Fibroblast of peridontal ligament (primary cell): ENCODE measurements at regions not wholly inside any gene's neighbourhood (a gene's known extent, or its start where the extent isn't known, plus 50 kb on each side); places are given as distances from the start of the nearest gene placed in this dataset.
A peak's percentile ranks its signal among the peaks of the same experiment; 100 is the strongest.
"Not testable (repeated sequence)": the region's sequence is repeated elsewhere in the genome, so short reads cannot be mapped to it uniquely, and the experiment has no call there.

ENCODE experiments used
- DNase-seq: peaks from one replicate; pipeline ENCODE4 v3.0.0-alpha.2; 2010; ENCODE audit errors: extremely low read depth

DNA sequence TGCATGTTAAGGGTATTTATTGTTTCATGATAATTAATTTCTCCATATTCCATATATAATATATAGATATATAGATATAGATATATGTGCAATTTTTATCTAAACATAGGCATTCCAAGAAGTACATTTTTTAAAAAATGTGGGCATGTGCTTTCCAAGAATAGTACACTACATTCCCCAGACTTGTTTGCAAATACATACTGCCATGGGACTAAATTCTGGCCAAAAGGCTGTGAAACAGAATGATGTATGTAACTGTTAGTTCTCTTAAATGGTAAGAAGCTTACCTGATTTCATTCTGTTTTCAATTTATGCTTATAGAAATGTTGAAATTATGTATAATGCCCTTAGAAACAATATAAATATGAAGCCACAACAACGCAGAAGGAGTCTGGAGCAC, 503.2 kb upstream of the SPRY2 start:
- no peak for DNase-seq

DNA sequence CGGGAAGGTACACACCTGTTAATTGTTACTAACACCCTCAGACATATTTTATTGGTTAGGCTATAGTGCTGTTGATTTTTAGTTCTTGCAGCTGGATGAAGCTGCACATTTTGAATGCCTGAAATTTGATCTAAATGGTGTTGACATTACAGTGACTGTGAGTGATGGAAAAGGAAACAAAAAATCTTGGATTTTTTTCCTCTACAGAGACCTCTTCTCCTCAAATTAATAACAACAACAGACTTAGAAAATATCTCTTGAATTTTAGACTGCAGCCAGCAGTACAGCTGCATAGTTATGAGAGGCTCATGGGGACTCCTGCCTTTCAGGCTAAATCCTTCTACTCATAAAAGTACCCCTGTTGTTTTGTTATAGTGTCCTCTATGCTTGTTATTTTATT, 500.5 kb upstream of the SPRY2 start:
- DNase-seq: no peak

DNA sequence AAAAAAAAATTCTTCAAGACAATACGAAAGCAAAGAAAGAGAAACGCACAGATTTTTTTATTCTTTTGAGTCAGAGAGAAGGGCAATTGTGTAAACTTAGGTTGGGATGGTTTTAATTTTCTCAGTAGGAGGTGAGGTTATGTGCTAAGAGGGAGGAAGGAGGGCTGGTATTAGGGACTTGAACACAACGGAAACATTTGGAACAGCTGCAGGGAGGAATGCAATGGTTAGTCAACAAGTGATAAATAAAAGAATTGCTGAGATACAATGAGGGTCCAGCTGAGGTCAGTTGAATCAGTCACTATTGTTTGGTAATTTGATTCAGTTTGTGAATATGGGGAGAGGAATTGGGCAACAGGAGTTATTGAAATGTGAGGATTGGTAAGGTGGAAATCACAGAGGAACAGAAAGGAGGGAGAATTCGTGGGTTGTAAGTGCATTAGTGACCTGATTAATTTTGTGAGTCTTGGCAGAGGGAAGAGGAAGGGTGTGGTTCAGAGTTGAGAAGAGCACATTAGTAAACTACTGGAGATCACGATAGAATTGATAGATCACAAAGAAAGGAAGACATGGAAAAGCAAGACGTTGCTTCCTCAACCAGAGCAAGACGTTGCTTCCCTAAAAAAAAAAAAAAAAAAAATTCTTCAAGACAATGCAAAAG, 499.5 kb upstream of the SPRY2 start:
- DNase-seq: peak; percentile 32

DNA sequence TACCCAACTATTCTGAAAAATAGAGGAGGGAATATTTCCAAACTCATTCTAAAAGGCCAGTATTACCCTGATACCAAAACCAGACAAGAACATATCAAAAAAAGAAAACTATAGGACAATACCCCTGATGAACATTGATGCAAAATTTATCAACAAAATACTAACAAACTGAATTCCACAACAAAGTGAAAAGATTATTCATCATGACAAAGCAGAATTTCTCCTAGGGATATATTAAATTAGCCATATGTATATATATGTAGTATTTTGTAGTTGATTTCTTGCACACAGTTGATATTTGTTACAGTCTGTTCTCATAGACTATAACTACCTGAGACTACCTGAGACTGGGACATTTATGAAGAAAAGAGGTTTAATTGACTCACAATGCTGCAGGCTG, 495.0 kb upstream of the SPRY2 start:
- DNase-seq: no peak

DNA sequence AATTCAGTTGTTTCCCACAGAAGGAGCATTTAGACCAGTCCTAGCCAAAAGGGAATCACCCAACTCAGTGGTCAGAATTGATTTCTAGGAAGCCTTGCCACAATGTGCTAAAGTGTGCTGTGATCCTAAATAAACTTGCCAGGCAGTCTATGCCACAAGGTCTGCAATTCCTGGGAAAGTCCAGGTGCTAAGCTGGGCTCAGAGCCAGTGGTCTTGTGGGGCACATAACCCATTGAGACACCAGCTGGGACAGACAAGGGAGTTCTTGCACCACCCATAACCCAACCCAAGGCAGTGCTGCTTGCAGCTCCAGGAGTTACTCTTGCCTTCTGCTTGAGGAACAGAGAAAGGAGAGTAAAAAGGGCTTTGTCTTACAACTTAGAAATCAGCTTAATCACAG, 489.5 kb upstream of the SPRY2 start:
- no peak for DNase-seq

DNA sequence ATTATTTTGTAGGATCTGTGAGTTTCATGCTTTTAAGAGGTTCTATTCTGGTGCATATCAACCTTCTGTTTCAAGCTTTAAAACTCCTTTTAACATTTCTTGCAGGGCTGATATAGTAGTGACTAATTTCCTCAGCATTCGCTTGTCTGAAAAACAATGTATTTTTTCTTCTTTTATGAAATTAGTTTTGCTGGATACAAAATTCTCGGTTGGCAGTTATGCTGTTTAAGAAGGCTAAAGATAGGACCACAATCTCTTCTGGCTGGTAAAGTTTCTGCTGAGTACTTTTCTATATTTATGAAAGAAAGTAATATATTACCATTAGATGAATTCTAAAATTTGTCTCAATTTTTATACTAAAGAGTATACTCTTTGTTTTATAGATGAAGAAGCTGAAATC, 487.8 kb upstream of the SPRY2 start:
- no peak for DNase-seq

DNA sequence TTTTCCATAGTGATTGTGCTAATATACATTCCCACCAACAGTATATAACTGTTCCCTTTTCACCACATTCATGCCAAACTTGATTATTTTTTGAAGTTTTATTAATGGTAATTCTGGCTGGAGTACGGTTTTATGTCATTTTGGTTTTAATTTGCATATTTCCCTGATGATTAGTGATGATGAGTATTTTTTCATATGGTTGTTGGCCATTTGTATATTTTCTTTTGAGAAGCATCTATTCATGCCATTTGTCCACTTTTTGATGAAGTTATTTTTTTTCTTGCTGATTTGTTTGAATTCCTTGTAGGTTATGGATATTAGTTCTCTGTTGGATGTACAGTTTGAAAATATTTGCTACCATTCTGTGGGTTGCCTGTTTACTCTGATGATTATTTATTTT, 484.4 kb upstream of the SPRY2 start:
- DNase-seq: no peak

DNA sequence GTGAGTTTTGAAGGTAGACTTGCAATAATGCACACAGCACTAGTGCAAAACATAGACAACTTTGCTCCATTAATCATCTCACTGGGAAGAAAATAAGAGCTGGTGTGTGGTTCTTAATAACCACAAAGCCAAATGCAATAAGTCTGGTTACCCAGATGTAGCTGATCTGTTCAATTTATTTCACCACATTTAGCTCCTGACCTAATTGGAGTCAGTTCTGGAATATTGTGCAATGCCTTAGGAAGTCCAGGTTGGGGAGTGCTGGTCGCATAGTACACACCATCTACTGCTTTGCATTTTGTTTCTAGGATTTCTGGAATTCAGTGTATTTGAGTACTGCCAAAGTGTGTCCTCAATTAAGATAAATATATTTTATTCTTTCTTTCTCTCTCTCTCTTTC, 483.3 kb upstream of the SPRY2 start:
- DNase-seq: no peak

DNA sequence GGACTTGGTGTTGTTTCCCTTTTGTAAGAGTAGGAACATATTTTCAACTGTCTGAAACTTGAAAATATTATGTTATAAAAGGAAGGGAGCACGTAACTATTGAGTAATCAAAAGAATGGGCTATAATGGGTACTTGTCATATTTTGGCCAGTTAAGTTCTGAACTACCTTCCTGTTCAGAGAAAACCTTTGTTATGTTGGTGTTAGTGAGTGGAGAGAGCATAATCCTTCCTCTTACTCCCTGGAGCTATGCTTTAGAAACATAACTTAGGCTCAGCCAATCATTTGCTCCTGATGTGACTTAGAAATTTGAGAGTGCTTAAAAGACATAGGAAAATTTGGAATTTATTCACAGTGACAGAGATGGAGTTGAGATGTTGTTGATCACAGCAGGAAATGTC, 482.5 kb upstream of the SPRY2 start:
- no peak for DNase-seq

DNA sequence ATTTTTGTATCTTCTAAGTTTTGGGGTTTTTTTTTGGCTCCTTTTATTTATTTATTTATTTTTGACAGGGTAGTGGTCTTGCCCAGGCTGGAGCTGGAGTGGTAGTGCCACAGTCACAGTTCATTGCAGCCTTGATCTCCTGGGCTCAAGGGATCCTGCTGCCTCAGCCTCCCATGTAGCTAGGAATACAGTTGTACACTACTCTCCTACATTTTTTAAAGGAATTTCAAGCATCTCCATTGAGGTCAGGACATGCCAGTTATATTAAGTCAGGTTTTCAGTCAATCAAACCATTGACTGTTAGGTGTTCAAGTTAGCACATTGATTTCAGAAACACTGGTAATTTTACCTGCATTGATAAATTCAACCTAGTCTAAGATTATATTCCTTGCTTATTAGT, 480.5 kb upstream of the SPRY2 start:
- DNase-seq: no peak

DNA sequence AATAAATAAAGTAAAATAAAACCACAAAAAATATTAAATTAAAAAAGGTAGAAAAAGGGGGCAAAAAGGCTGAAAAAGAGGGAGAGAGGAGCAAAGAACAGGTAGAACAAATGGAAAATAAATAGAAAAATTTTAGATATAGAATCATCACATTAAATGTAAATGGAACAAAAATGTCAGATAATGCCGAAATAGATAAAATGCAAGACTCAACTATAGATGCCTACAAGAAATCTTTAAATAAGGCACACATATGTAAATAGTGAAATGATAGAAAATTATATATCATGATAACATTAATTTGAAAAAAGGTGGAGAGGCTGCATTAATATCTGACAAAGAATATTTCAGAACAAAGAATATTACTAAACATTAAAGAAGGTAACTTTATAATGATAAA, 477.1 kb upstream of the SPRY2 start:
- no peak for DNase-seq

DNA sequence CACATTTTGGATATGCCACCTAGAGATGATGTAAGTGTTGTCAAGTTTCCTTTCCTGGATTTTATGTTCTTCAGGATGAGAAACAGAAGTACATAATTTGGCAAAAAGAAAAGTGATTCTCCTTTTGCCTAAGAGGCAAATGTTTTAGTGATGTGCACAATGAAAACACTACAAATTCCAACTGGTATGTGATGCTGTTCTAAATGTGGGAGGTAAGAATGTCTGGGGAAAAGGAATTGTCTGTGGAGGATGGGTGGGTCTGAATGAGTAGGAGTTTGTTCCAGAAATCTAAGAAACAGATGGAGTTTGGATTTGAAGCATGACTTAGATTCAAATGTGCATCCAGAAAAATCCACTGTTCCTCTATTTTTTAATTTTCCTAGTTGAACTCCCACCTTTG, 473.6 kb upstream of the SPRY2 start:
- DNase-seq: no peak

DNA sequence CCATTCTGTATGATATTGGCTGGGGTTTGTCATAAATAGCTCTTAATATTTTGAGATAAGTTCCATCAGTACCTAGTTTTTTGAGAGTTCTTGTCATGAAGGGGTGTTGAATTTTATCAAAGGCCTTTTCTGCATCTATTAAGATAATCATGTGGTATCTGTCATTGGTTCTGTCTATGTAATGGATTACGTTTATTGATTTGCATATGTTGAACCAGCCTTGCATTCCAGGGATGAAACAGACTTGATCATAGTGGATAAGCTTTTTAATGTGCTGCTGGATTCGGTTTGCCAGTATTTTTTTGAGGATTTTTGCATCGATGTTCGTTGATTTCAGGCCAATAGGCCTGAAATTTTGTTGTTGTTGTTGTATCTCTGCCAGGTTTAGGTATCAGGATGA, 469.4 kb upstream of the SPRY2 start:
- not testable (repeated sequence) for DNase-seq

DNA sequence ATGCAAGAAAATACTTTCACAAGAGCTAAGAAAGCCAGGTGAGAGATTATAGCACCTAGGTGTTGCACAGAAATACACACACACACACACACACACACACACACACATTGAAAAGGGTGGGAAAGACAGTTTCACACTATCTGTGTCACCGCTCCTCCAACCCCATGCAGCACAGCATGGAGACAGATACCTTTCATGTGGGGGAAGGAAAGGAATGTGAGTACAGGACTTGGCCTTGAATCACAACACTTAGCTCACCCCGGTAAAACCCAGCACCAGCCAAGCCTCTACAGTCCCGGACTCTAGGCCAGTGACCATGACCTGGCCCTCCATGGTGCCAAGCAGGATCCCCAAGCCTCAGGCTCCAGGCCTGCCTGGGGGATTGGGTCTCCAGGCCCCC, 462.0 kb upstream of the SPRY2 start:
- no peak for DNase-seq

DNA sequence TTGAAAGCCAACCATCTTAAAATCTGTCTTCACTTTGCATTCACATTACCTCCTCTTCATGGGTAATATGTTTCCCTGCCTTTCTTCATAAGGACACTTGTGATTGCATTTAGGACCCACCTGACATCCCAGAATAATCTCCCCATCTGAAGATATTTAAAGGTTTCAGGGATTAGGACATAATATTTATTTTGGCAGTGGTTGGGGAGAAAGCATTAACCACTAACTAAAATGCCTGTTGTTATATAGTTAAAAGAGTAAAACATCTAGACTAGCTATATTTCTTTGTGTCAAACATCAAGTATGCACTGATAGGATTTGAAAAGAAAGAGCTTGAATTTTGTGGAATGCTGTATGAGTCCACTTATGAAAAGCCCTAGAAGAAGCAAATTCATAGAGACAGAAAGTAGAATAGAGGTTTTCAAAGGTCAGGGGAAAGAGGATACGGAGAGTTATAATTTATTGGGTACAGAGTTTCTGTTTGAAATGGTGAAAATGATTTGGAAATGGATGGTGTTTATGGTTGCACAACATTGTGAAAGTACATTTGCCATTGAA, 457.7 kb upstream of the SPRY2 start:
- DNase-seq: no peak

DNA sequence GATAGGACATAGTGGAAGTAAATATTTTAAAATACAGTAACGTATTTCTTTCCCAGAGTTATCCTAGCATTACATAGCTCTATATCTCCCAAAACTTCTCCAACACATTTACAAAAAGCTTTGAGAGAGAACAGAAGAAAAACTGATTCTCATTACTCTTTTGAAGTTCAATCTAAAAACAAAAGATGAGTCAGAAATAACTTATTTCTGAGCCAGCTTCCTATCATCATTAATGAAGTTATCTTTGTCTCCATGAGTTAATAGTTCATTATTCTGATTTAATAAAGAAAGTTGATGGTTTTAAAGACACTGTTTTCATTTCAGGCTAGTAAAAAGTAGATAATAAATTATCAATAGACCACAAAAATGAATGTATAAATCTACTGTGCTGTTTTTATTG, 446.7 kb upstream of the SPRY2 start:
- no peak for DNase-seq

DNA sequence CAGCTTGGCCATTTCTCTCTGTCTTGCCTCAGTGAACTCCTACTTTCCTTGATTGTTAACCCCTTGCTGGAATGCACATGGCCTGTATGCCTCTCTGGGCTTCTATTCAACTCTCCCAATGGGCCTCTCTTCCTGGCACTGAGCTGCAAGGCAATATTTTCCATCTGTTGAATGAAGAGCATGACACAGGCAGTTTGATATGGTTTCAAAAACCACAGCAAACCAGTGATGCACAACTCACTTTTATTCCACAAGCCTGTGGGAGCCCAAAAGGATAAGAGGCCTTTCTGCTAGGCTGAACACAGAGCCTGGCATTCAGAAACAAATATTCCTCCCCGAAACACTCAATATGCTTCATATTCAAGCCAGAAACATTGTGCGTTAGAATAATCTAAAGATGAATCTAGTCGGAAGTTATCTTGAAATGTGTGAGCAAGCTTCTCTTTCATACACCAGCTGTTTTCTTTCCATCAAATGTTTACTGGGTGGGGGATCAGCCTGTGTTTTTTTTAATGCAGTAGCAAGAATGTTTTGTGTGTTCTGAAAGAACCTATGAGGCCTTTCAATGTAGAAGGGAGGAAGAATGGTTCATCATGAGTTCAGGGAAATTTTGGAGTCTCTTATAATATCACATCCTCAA, 443.1 kb upstream of the SPRY2 start:
- DNase-seq: peak; percentile 24

DNA sequence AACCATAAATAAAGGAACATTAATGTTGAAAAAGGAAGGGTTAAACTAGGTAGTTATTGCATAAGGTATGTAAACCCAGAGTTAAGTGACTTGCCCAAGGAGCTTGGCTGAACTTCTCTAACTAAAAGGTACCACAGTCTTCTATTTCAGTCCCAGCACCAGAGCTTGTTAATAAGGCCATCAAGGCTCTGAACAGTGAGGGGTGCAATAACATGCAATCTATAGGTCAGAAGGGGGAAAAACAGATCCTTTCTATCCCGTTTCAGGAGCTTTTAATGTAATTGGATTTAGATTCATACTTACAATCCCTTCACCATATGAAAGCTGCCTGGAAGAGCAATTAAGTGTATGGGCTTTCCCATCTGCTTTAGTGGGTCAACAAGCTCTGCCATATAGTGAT, 441.5 kb upstream of the SPRY2 start:
- no peak for DNase-seq

DNA sequence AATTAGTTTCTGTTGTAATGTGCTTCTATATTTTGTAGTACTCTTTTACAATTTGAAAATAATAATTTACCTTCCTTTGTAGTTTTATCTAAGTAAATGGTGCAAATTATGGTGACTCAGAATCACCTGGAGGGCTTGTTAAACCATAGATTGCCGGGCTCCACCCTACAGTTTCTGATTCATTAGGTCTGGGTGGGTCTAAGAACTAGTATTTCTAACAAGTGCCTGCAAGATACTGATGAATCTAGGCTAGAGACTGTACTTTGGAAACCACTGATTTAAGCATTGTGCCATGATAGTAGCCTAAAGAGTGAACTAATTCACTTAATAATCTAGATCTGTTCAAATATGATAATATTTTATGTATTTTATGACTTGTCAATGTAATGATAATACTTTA, 437.4 kb upstream of the SPRY2 start:
- DNase-seq: no peak

DNA sequence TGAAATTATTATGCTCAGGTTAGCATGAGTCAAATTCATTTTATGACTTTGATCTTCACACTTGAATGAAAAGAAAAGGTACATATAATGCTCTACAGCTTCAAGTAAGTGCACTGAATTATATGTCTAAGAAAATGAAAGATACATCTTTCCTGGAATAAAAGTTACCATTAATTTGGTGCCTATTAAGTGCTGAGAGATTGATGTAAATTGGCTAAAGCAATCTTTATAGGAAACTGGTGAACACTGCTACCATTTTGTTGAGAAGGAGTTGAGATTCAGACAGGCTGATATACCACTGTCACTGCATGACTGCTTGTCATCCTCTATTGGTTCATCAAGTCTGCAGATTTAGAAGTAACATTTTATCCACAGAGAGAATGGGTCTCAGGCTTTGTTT, 416.8 kb upstream of the SPRY2 start:
- no peak for DNase-seq

DNA sequence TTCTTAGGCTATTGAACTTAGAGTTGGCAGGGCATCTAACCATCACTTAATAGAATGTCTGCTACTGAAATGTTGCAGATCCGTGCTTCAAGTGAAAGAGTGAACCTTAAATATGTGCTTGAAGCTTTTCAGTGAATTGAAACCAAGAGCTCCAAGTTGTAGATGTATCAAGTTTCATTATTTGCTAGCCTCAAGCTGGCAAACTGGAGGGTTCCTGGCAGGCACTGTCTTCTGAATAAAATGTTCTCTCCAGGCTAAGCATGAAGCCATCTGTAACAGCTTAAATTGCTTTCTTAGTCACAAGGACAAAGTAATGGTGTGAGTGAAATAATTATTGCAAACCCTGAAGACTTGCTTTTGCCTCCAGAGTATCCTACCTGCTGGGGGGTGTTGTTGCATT, 415.0 kb upstream of the SPRY2 start:
- peak; percentile 0 for DNase-seq

DNA sequence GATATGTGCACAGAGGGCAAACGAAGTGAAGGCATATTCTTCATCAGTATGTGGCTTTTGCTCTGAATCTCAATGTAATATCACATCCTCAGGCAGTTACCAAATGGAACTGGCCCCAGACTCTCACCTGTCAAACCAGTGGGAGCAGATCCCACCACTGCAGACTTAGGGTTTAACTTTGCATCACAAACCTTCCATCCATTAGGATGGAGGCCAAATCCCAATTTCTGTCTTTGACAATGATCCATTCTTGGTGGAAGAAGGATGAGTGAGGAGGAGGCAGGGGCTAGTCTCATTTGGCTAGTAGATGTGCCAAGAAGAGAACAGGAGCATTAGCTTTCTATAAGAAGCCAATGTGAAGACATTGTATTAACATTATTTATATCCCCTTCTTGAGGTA, 413.5 kb upstream of the SPRY2 start:
- DNase-seq: no peak

DNA sequence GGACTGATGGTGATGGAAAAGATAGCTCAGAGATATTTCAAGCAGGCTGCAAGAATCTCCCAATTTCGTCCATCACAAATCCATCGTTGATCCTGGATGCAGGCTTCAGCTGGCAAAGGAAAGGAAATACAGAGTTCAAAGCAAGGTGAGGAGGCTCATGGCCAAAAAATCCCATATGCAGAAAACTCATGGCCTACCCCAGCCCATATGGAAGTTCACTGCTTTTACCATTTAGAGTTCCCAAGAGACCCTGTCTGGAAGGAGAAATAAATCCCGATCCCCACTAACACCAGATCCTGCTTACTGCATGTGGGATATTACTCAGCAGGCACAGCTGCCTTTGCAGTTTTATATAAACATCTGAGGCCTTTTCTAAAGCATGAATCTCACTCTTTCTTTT, 412.9 kb upstream of the SPRY2 start:
- peak; percentile 0 for DNase-seq

DNA sequence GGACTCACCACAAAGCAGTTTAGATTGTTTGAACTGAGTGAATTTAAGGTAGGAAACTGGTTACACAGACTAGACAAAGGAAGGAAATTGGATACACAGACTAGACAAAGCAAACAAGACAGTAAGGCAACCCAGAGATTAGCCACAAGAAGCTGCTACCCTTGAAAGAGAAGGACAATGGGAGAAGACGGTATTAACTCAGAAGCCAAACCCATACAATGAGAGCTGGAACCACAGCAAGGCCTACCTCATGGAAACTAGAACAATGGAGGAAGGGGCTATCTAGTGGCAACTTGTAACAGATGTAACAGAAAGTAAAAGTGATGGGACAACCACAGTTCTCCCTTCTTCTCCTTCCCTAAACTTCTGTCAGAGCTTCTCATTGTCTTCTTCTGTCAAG, 410.9 kb upstream of the SPRY2 start:
- no peak for DNase-seq
